ENCODE measurements at regions not wholly inside any gene's neighbourhood (a gene's known extent, or its start where the extent isn't known, plus 50 kb on each side); places are given as distances from the start of the nearest gene placed in this dataset.

DNA sequence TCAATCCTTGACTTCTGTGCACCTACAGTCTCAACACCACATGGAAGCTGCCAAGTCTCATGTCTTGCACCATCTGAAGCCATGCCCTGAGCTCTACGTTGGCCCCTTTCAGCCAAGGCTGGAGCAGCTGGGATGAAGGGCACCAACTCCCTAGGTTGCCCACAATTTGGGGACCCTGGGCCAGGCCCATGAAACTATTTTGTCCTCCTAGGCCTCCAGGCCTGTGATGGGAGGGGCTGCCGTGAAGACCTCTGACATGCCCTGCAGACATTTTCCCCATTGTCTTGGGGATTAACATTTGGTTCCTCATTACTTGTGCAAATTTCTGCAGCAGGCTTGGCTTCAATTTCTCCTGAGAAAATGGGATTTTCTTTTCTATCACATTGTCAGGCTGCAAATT lies 285.1 kb downstream of the DTWD2 start:
- Histone ChIP-seq H3K4ac (ENCODE audit: low read depth, low read length) (no peak overlapping the region), H3T11ph (ENCODE audit: low read length) (no peak overlapping the region), H3K27ac (ENCODE audit: insufficient read length, low read depth, low read length) (no peak overlapping the region), H3K79me1 (ENCODE audit: insufficient read depth, low read depth, low read length, poor library complexity, severe bottlenecking) (no peaks in the 10 kb centered on the region), H2BK15ac (ENCODE audit: low read depth, low read length) (no peak overlapping the region), H4K91ac (ENCODE audit: insufficient read length, low read depth, low read length) (no peak overlapping the region), H2BK12ac (ENCODE audit: insufficient read length, low read depth, low read length) (no peak overlapping the region), H3K14ac (ENCODE audit: insufficient read depth, low read length) (no peak overlapping the region), H3K4me2 (ENCODE audit: insufficient read depth, insufficient read length, low read length) (no peak overlapping the region), H3K18ac (ENCODE audit: insufficient read length, low read depth, low read length) (no peak overlapping the region), H3K79me2 (ENCODE audit: insufficient read depth, low read length) (no peaks in the 10 kb centered on the region), H4K8ac (replicated peaks; ENCODE audit: insufficient read length, low read depth, low read length) (no peak overlapping the region), H3K27me3 (ENCODE audit: insufficient read depth, low read length) (no peaks in the 10 kb centered on the region), H3K23me2 (ENCODE audit: insufficient read length, low read depth, low read length, poor library complexity, severe bottlenecking) (no peaks in the 10 kb centered on the region), H4K20me1 (ENCODE audit: control insufficient read depth, insufficient read depth, insufficient read length) (no peaks in the 10 kb centered on the region), H2BK120ac (ENCODE audit: low read depth, low read length, poor library complexity, severe bottlenecking) (no peak overlapping the region), H2BK20ac (ENCODE audit: low read depth, low read length, poor library complexity, severe bottlenecking) (no peak overlapping the region), H2AFZ (ENCODE audit: low read length) (no peak overlapping the region), H3K56ac (ENCODE audit: insufficient read length, low read depth, low read length) (no peak overlapping the region), H3K23ac (ENCODE audit: insufficient read length, low read depth, low read length) (no peak overlapping the region), H2BK5ac (ENCODE audit: insufficient read length, low read length) (no peak overlapping the region), H3K4me1 (ENCODE audit: insufficient read depth, low read length) (no peaks in the 10 kb centered on the region), H2AK5ac (ENCODE audit: insufficient read length, low read length) (no peak overlapping the region), H3K9me3 (ENCODE audit: control insufficient read depth, low read depth, low read length) (no peaks in the 10 kb centered on the region), H3K9ac (ENCODE audit: extremely low read depth, insufficient read length, low read length) (no peak overlapping the region), H4K5ac (ENCODE audit: insufficient read length, low read depth, low read length) (no peak overlapping the region)
- no peaks in the 10 kb centered on the region for H3K4me1 Mint-ChIP-seq
- H3K27me3 Mint-ChIP-seq (ENCODE audit: low read depth), result no peaks in the 10 kb centered on the region; the same call in 1 of the 2 replicates
- no peak overlapping the region for H3K27ac Mint-ChIP-seq
- TF ChIP-seq, protein P1, sequence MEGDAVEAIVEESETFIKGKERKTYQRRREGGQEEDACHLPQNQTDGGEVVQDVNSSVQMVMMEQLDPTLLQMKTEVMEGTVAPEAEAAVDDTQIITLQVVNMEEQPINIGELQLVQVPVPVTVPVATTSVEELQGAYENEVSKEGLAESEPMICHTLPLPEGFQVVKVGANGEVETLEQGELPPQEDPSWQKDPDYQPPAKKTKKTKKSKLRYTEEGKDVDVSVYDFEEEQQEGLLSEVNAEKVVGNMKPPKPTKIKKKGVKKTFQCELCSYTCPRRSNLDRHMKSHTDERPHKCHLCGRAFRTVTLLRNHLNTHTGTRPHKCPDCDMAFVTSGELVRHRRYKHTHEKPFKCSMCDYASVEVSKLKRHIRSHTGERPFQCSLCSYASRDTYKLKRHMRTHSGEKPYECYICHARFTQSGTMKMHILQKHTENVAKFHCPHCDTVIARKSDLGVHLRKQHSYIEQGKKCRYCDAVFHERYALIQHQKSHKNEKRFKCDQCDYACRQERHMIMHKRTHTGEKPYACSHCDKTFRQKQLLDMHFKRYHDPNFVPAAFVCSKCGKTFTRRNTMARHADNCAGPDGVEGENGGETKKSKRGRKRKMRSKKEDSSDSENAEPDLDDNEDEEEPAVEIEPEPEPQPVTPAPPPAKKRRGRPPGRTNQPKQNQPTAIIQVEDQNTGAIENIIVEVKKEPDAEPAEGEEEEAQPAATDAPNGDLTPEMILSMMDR (conservative IDR thresholded peaks at IDR 0.05), result no peak
- H3K4me3 Mint-ChIP-seq, result no peak overlapping the region
- no peak for DNase-seq
- WGBS (ENCODE audit: extremely low coverage, insufficient read length, low lambda C conversion rate), result no CpG with 5 or more reads among the region's 2 CpGs
- H3K36me3 Mint-ChIP-seq (ENCODE audit: insufficient read depth in 1 of 3, low read depth in 3 of 3), result peaks cover 20 to 33% (median 22%) of the 10 kb centered on the region in 3 experiments
- H3K9me3 Mint-ChIP-seq, result peaks cover 34 to 35% of the 10 kb centered on the region in 2 experiments
